Lower lobe of right lung (tissue), 2 donors: ENCODE measurements at regions not wholly inside any gene's neighbourhood (a gene's known extent, or its start where the extent isn't known, plus 50 kb on each side); places are given as distances from the start of the nearest gene placed in this dataset.
A peak's percentile ranks its signal among the peaks of the same experiment; 100 is the strongest.

ENCODE experiments used
- ATAC-seq, 2 donors: fragments of 200-7000 bp; cut with Tn5 transposase; one replicate each; pipeline ENCODE4 v1.9.1; 2020 to 2022; ENCODE audit warnings: mild to moderate bottlenecking in 2 of 2, moderate library complexity in 2 of 2
- DNase-seq: peaks from one replicate; pipeline ENCODE4 v3.0.0-alpha.2; 2020
- H3K27ac ChIP-seq: fragments of 200-600 bp; one replicate; pipeline ENCODE4 v1.8.0; 2022
- H3K27me3 ChIP-seq: fragments of 200-600 bp; one replicate; pipeline ENCODE4 v1.8.0; 2022; ENCODE audit warnings: low read depth
- H3K36me3 ChIP-seq: fragments of 200-600 bp; one replicate; pipeline ENCODE4 v1.8.0; 2022; ENCODE audit warnings: mild to moderate bottlenecking
- H3K4me1 ChIP-seq: fragments of 200-600 bp; one replicate; pipeline ENCODE4 v1.8.0; 2022
- H3K4me3 ChIP-seq: fragments of 200-600 bp; one replicate; pipeline ENCODE4 v1.8.0; 2022; ENCODE audit warnings: mild to moderate bottlenecking
- H3K9me3 ChIP-seq: fragments of 200-600 bp; one replicate; pipeline ENCODE4 v1.8.0; 2022
- CTCF ChIP-seq: fragments of 200-600 bp; IDR thresholded peaks from one replicate; pipeline ENCODE4 v1.8.0; 2022; ENCODE audit warnings: antibody characterized with exemption, mild to moderate bottlenecking
- intact Hi-C: fragments of 100-400 bp; cut with DNase I; formaldehyde crosslinking; loops from one replicate; pipeline ENCODE4 v1.11.0; 2022
- donor health status: DM: no; HTN: yes; CAD: no; lungs with severe emphysema.

GRCh38 chr20:24787071-24787470 is 162.0 kb upstream of the CST7 start:
- no peaks in the 10 kb centered on the region for H3K9me3 ChIP-seq
- no peak for TF ChIP-seq CTCF
- no peak overlapping the region for H3K4me3 ChIP-seq
- H3K4me1 ChIP-seq, result no peaks in the 10 kb centered on the region
- no peaks in the 10 kb centered on the region for H3K27me3 ChIP-seq
- DNase-seq (peak; percentile 20), ATAC-seq (no peak)
- no peak overlapping the region for H3K27ac ChIP-seq
- intact Hi-C loops, result no loop called here
- no peaks in the 10 kb centered on the region for H3K36me3 ChIP-seq

DNA sequence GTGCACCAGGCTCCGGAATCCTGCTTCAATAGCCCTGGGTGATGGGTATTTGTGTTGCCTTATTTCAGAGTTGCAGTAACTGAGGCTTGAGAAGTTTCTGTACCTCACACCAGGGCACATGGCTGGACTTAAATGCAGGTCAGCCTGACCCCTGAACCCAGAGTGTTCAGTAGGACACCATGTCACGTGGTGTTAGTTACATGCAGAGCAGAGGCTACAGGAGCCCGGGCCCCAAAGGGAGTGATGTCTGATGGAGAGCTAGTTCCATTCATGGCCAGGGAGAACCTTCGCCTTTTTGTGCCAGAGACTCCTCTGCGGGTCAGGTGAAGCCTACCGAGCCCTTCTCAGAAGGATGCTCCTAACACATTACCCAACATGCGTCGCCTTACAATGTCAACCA is 161.4 kb upstream of the CST7 start:
- intact Hi-C loops, result no loop called here
- Histone ChIP-seq H3K9me3 (no peaks in the 10 kb centered on the region), H3K36me3 (no peaks in the 10 kb centered on the region), H3K4me1 (no peaks in the 10 kb centered on the region), H3K27ac (no peak overlapping the region), H3K27me3 (no peaks in the 10 kb centered on the region), H3K4me3 (no peak overlapping the region)
- TF ChIP-seq CTCF, result no peak
- no peak for ATAC-seq
- DNase-seq, result peak; percentile 14

GRCh38 chr20:24789877-24790276 is 159.2 kb upstream of the CST7 start:
- H3K27ac ChIP-seq, result no peak overlapping the region
- ATAC-seq (no peak), DNase-seq (peak; percentile 30)
- TF ChIP-seq CTCF, result no peak
- no peaks in the 10 kb centered on the region for H3K9me3 ChIP-seq
- intact Hi-C loops, result no loop called here
- no peak overlapping the region for H3K4me3 ChIP-seq
- no peaks in the 10 kb centered on the region for H3K27me3 ChIP-seq
- H3K4me1 ChIP-seq, result no peaks in the 10 kb centered on the region
- no peaks in the 10 kb centered on the region for H3K36me3 ChIP-seq

DNA sequence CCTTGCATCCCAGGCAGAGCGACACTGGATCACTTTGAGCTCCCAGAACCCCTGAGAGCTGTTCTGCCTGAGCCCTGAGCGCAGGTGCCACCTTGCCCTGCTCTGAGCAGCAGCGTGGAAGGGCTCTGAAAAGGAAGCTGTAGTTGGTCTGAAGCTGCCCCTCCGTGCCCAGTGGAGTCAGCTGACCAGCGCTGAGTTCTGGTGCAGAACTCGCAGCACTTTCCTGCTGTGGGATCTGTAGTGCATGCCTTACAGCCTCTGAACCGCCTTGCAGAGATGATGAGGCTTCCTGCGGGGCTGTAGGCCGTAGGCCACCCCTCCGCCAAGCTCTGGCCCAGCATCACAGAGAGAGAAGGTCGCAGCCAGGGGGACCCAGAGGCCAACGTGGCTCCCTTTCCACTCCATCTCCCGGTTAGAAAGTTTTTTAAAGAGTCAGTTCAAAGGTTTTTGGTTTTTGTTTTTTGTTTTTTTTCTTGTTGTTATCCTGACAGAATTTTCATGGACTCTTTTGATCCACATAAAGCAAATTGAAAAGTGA is 158.3 kb upstream of the CST7 start:
- ATAC-seq (no peak), DNase-seq (peak; percentile 18)
- H3K27ac ChIP-seq, result no peak overlapping the region
- no peaks in the 10 kb centered on the region for H3K4me1 ChIP-seq
- no peaks in the 10 kb centered on the region for H3K36me3 ChIP-seq
- intact Hi-C loops, result no loop called here
- no peak for TF ChIP-seq CTCF
- no peak overlapping the region for H3K4me3 ChIP-seq
- no peaks in the 10 kb centered on the region for H3K9me3 ChIP-seq
- H3K27me3 ChIP-seq, result no peaks in the 10 kb centered on the region

- intact Hi-C loops, result no loop called here
- no peak for TF ChIP-seq CTCF
- no peaks in the 10 kb centered on the region for H3K9me3 ChIP-seq
- DNase-seq (peak; percentile 12), ATAC-seq (no peak)
- no peaks in the 10 kb centered on the region for H3K36me3 ChIP-seq
- H3K4me3 ChIP-seq, result no peak overlapping the region
- H3K27ac ChIP-seq, result no peak overlapping the region
- no peaks in the 10 kb centered on the region for H3K4me1 ChIP-seq
- H3K27me3 ChIP-seq, result no peaks in the 10 kb centered on the region
Measured at GRCh38 chr20:24791953-24792352, 157.1 kb upstream of the CST7 start.
